ENCODE measurements at regions not wholly inside any gene's neighbourhood (a gene's known extent, or its start where the extent isn't known, plus 50 kb on each side); places are given as distances from the start of the nearest gene placed in this dataset.

DNA sequence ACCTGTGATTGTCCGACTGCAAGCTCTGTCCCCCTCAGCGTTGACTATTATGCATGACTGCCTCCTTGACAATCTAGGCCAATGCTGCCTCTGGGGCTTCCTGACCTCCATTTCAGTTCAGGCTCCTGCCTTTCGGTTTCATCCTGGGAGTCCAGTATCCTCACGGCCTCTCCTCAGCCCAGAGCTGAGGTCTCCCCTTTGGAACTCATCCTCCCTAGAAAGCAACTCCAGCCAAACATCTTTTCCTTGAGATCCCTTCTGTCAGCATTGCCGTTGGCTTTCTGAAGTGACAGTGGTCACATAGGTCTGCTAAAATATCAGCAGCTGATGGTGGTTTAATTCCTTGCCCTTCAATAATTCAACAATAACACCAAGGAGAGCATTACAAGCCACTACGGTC lies 519.1 kb upstream of the NBEA start:
- TF ChIP-seq POLR2AphosphoS5 (IDR thresholded peaks at IDR 0.05; ENCODE audit: low read depth, low read length) (no peak), POLR2A (IDR thresholded peaks at IDR 0.05; ENCODE audit: low read depth, low read length) (no peak), TAF1 (IDR thresholded peaks at IDR 0.05; ENCODE audit: borderline replicate concordance, low read depth, low read length) (no peak)
